H1 (cell line): ENCODE measurements at regions not wholly inside any gene's neighbourhood (a gene's known extent, or its start where the extent isn't known, plus 50 kb on each side); places are given as distances from the start of the nearest gene placed in this dataset.

Experiments used
- CTCF ChIA-PET: fragments of 300-600 bp; sonication (Branson Sonifier 250); formaldehyde crosslinking; loops from one replicate; lab custom pipeline; 2021; ENCODE audit not compliant: partially characterized antibody; lab: Charles Lee
- POLR2A ChIA-PET: fragments of 300-600 bp; sonication (Branson Sonifier 250); formaldehyde crosslinking; loops from one replicate; lab custom pipeline; 2021; ENCODE audit warnings: inconsistent platforms; ENCODE audit not compliant: partially characterized antibody; lab: Charles Lee
- DNase-seq, 2 experiments: peaks; one replicate each; pipeline versions ENCODE4 v3.0.0 to v3.0.0-alpha.2; 2010 to 2022; ENCODE audit warnings: low spot score in 2 of 2, low read depth in 1 of 2, mixed read lengths in 1 of 2
- FAIRE-seq: peaks from 2 replicates; lab custom pipeline; 2011; peaks lifted over from hg19 to GRCh38; lab: Jason Lieb, UNC
- H2AFZ ChIP-seq: 2 replicates; pipeline ENCODE4 v1.8.1; 2012; ENCODE audit warnings: low read length, inconsistent platforms
- H2AK5ac ChIP-seq: 2 replicates; pipeline ENCODE4 v1.6.1; 2013; ENCODE audit warnings: low read depth, low read length
- H2BK120ac ChIP-seq: replicated peaks from 2 replicates; pipeline ENCODE3; 2013; ENCODE audit warnings: low read depth, low read length, inconsistent platforms
- H2BK12ac ChIP-seq: 2 replicates; pipeline ENCODE4 v1.6.1; 2013; ENCODE audit warnings: low read depth, low read length
- H2BK15ac ChIP-seq: 2 replicates; pipeline ENCODE4 v1.6.1; 2013; ENCODE audit warnings: low read length
- H2BK20ac ChIP-seq: 2 replicates; pipeline ENCODE4 v1.6.1; 2013; ENCODE audit warnings: low read length
- H2BK5ac ChIP-seq: 2 replicates; pipeline ENCODE4 v1.6.1; 2013; ENCODE audit warnings: low read depth, low read length
- H3K14ac ChIP-seq: 2 replicates; pipeline ENCODE4 v1.6.1; 2013; ENCODE audit warnings: inconsistent platforms; ENCODE audit not compliant: insufficient read length
- H3K18ac ChIP-seq: 2 replicates; pipeline ENCODE4 v1.6.1; 2013; ENCODE audit warnings: low read length; ENCODE audit errors: extremely low read depth
- H3K23ac ChIP-seq: 2 replicates; pipeline ENCODE4 v1.6.1; 2013; ENCODE audit warnings: inconsistent platforms; ENCODE audit not compliant: insufficient read length
- H3K23me2 ChIP-seq: 2 replicates; pipeline ENCODE4 v1.6.1; 2013; ENCODE audit warnings: low read depth, low read length
- H3K27ac ChIP-seq: 2 replicates; pipeline ENCODE4 v1.6.1; 2011; ENCODE audit warnings: low read depth, low read length, inconsistent platforms
- H3K27me3 ChIP-seq, 4 experiments: replicated peaks in 1 of 4; 1 replicate in 1 of 4; 2 replicates in 3 of 4; pipeline versions ENCODE4 v1.6.1 to v1.8.1; 2011 to 2013; ENCODE audit warnings: low read length in 3 of 4, mild to moderate bottlenecking in 3 of 4, inconsistent platforms in 2 of 4, mixed read lengths in 2 of 4, moderate library complexity in 1 of 4; ENCODE audit not compliant: control insufficient read depth in 3 of 4, insufficient read depth in 3 of 4; ENCODE audit errors: extremely low read depth in 1 of 4
- H3K36me3 ChIP-seq, 4 experiments: 2 replicates each; pipeline versions ENCODE4 v1.6.1 to v1.8.1; 2011 to 2013; ENCODE audit warnings: mild to moderate bottlenecking in 4 of 4, low read length in 3 of 4, moderate library complexity in 2 of 4, control low read depth in 1 of 4, inconsistent platforms in 1 of 4; ENCODE audit not compliant: insufficient read depth in 4 of 4, control insufficient read depth in 2 of 4
- H3K4ac ChIP-seq: replicated peaks from 2 replicates; pipeline ENCODE3; 2013; ENCODE audit warnings: low read length, low read depth, mixed read lengths, inconsistent platforms; ENCODE audit not compliant: insufficient read length
- H3K4me1 ChIP-seq, 4 experiments: replicated peaks in 1 of 4; 1 replicate in 1 of 4; 2 replicates in 3 of 4; pipeline versions ENCODE4 v1.6.1 to v1.8.1; 2011 to 2013; ENCODE audit warnings: low read length in 3 of 4, inconsistent platforms in 2 of 4, mixed read lengths in 1 of 4; ENCODE audit not compliant: insufficient read depth in 4 of 4, control insufficient read depth in 3 of 4
- H3K4me2 ChIP-seq, 2 experiments: 2 replicates each; pipeline versions ENCODE4 v1.6.1 to v1.8.1; 2011 to 2013; ENCODE audit warnings: low read depth in 2 of 2, low read length in 2 of 2, control low read depth in 1 of 2, inconsistent platforms in 1 of 2, mild to moderate bottlenecking in 1 of 2; ENCODE audit not compliant: insufficient read depth in 1 of 2
- H3K4me3 ChIP-seq, 4 experiments: fragments of 200-600, 300-600 bp in 1 of 4; sonication (generic), shearing (Covaris generic), sonication (Bioruptor Twin) in 1 of 4; 2 replicates each; pipeline versions ENCODE4 v1.5.1 to v1.8.1; 2011 to 2016; ENCODE audit warnings: low read length in 4 of 4, low read depth in 3 of 4, control low read depth in 2 of 4, inconsistent platforms in 2 of 4, mild to moderate bottlenecking in 2 of 4, mixed read lengths in 1 of 4, moderate library complexity in 1 of 4; ENCODE audit not compliant: insufficient read depth in 2 of 4; ENCODE audit errors: extremely low read depth in 1 of 4
- H3K56ac ChIP-seq: replicated peaks from 2 replicates; pipeline ENCODE3; 2013; ENCODE audit warnings: low read depth, mild to moderate bottlenecking, mixed read lengths, low read length, inconsistent platforms; ENCODE audit not compliant: insufficient read length
- H3K79me1 ChIP-seq: 2 replicates; pipeline ENCODE4 v1.6.1; 2013; ENCODE audit warnings: low read depth, low read length, control low read depth
- H3K79me2 ChIP-seq, 2 experiments: 2 replicates each; pipeline versions ENCODE4 v1.6.1 to v1.8.1; 2012 to 2013; ENCODE audit warnings: low read length in 2 of 2, mild to moderate bottlenecking in 2 of 2, inconsistent platforms in 1 of 2; ENCODE audit not compliant: insufficient read depth in 2 of 2, control insufficient read depth in 1 of 2
- H3K9ac ChIP-seq, 4 experiments: replicated peaks in 1 of 4; 1 replicate in 1 of 4; 2 replicates in 3 of 4; pipeline versions ENCODE4 v1.6.1 to v1.8.1; 2011 to 2013; ENCODE audit warnings: low read depth in 3 of 4, low read length in 3 of 4, control low read depth in 2 of 4, mild to moderate bottlenecking in 2 of 4, moderate library complexity in 2 of 4, inconsistent platforms in 1 of 4; ENCODE audit errors: extremely low read depth in 1 of 4
- H3K9me3 ChIP-seq, 2 experiments: 2 replicates each; pipeline versions ENCODE4 v1.6.1 to v1.8.1; 2012 to 2013; ENCODE audit warnings: mild to moderate bottlenecking in 2 of 2, moderate library complexity in 2 of 2, control low read depth in 1 of 2, inconsistent platforms in 1 of 2, low read depth in 1 of 2, low read length in 1 of 2, mixed read lengths in 1 of 2; ENCODE audit not compliant: insufficient read depth in 2 of 2
- H4K20me1 ChIP-seq, 2 experiments: replicated peaks in 1 of 2; 2 replicates each; pipeline versions ENCODE3 to v1.8.1; 2011 to 2013; ENCODE audit warnings: inconsistent platforms in 2 of 2, low read length in 2 of 2, mild to moderate bottlenecking in 1 of 2; ENCODE audit not compliant: insufficient read depth in 2 of 2, control insufficient read depth in 1 of 2
- H4K5ac ChIP-seq: 2 replicates; pipeline ENCODE4 v1.6.1; 2013; ENCODE audit warnings: low read length, low read depth, mixed read lengths, inconsistent platforms; ENCODE audit not compliant: insufficient read length
- H4K8ac ChIP-seq: 2 replicates; pipeline ENCODE4 v1.8.0; 2013; ENCODE audit warnings: mild to moderate bottlenecking, moderate library complexity, low read length, inconsistent platforms; ENCODE audit not compliant: insufficient read depth; ENCODE audit errors: extremely low read depth
- H4K91ac ChIP-seq: replicated peaks from 2 replicates; pipeline ENCODE3; 2013; ENCODE audit warnings: low read length, mixed read lengths, inconsistent platforms; ENCODE audit not compliant: insufficient read length
- ATF3 ChIP-seq: IDR thresholded peaks from 2 replicates; pipeline ENCODE4 v1.6.1; 2011; ENCODE audit warnings: low read depth, mild to moderate bottlenecking, low read length; ENCODE audit not compliant: insufficient read depth
- JUND ChIP-seq: IDR thresholded peaks from 2 replicates; pipeline ENCODE4 v1.6.1; 2011; ENCODE audit warnings: mild to moderate bottlenecking, improper control_type of control experiment, low read length
- KDM5A ChIP-seq: fragments of 200-600 bp; IDR thresholded peaks from 2 replicates; pipeline ENCODE4 v1.7.1; 2012; ENCODE audit warnings: mild to moderate bottlenecking, low read length, inconsistent platforms, mixed read lengths
- SUZ12 ChIP-seq: fragments of 200-600 bp; sonication (generic); IDR thresholded peaks from 2 replicates; pipeline ENCODE4 v1.6.1; 2012; ENCODE audit warnings: mild to moderate bottlenecking, inconsistent platforms, low read length, moderate library complexity, mixed read lengths
- WGBS, 2 experiments: shearing (Covaris generic) in 1 of 2; methylation state at CpG; one replicate each; pipeline versions ENCODE4 v1.1.6 to v1.1.7; 2013 to 2015; ENCODE audit warnings: low lambda C conversion rate in 2 of 2, mixed read lengths in 2 of 2, inconsistent platforms in 1 of 2, low coverage in 1 of 2, missing lambda C conversion rate in 1 of 2; ENCODE audit not compliant: insufficient replicate concordance in 2 of 2, insufficient coverage in 1 of 2, insufficient read length in 1 of 2; ENCODE audit errors: extremely low coverage in 1 of 2, missing lambda C conversion rate in 1 of 2; 5-methylcytosine and 5-hydroxymethylcytosine counted together

GRCh38 chr16:13300066-13300840 lies 398.9 kb downstream of the SHISA9 start:
- Histone ChIP-seq H3K4me2 (no peak overlapping the region), H4K91ac (no peak overlapping the region), H2BK20ac (no peak overlapping the region), H3K4me1 (peaks cover 0 to 8% (median 2%) of the 10 kb centered on the region in 4 experiments; a peak in 2 of 7 replicates), H2BK5ac (no peak overlapping the region), H3K23ac (no peak overlapping the region), H3K79me1 (no peaks in the 10 kb centered on the region), H3K23me2 (no peaks in the 10 kb centered on the region), H3K79me2 (no peaks in the 10 kb centered on the region), H4K5ac (no peak overlapping the region), H3K36me3 (no peaks in the 10 kb centered on the region), H2AFZ (no peak overlapping the region), H3K27me3 (no peaks in the 10 kb centered on the region), H3K9ac (no peak overlapping the region), H4K20me1 (peaks cover 0 to under 1% of the 10 kb centered on the region in 2 experiments), H3K14ac (no peak overlapping the region), H3K4me3 (no peak overlapping the region), H2BK120ac (no peak overlapping the region), H3K27ac (no peak overlapping the region), H3K4ac (no peak overlapping the region), H2AK5ac (no peak overlapping the region), H3K56ac (no peak overlapping the region), H2BK12ac (no peak overlapping the region), H3K9me3 (no peaks in the 10 kb centered on the region), H2BK15ac (no peak overlapping the region), H3K18ac (no peak overlapping the region), H4K8ac (no peak overlapping the region)
- FAIRE-seq (no peak), DNase-seq (no peak)
- ChIA-PET POLR2A (interaction anchor here (1.8 kb wide), 1 partner anchor 17 kb away, joined by 5 read pairs; no protein-coding TSS in a partner anchor), CTCF (interaction anchor here (0.6 kb wide), 1 partner anchor 501 kb away, joined by 3 read pairs; no protein-coding TSS in a partner anchor)
- 82% methylated on average over 9 of the region's 9 CpGs; no CpG with 5 or more reads in 1 of the 2 experiments for WGBS, 2 experiments
- no peak for TF ChIP-seq JUND
- no peak for TF ChIP-seq SUZ12
- TF ChIP-seq ATF3, result no peak
- TF ChIP-seq KDM5A, result no peak
